ENCODE measurements at regions not wholly inside any gene's neighbourhood (a gene's known extent, or its start where the extent isn't known, plus 50 kb on each side); places are given as distances from the start of the nearest gene placed in this dataset.

DNA sequence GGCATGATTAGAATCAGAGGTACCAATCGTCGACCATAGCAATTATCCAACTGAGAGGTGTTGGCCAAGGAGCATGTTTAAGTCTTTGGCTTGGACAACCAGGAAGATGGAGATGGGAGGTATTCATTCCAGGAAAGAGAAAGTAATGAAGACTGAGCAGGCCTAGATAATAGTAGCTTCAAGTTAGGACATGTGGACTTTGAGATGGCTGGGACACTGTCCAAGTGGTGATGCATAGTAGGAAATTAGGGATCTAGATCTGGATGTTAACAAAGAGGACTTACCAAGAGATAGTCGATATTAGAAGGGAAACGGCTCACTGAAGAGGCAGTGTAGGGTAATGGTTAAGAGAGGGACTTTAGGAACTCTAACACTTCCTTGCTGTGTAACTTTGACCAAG, 266.7 kb downstream of the FAM76B start:
- TF ChIP-seq TAF1 (IDR thresholded peaks at IDR 0.05; ENCODE audit: borderline replicate concordance, low read depth, low read length) (no peak), POLR2A (IDR thresholded peaks at IDR 0.05; ENCODE audit: low read depth, low read length) (no peak)
